OCI-LY3 (cell line): ENCODE measurements at regions not wholly inside any gene's neighbourhood (a gene's known extent, or its start where the extent isn't known, plus 50 kb on each side); places are given as distances from the start of the nearest gene placed in this dataset.

Source experiments
- EZH2phosphoT487 ChIP-seq: fragments of 200-600 bp; shearing (Covaris generic); IDR thresholded peaks from 2 replicates; pipeline ENCODE4 v1.6.1; 2018; ENCODE audit warnings: antibody characterized with exemption, mixed run types, low read depth
- TF ChIP-seq, protein P1 (sequence below): fragments of 200-600, 300-600 bp; sonication (generic); IDR thresholded peaks from 2 replicates; pipeline ENCODE4 v1.5.1; 2014; ENCODE audit warnings: antibody characterized with exemption, low read length, low read depth

- TF ChIP-seq, protein P1, sequence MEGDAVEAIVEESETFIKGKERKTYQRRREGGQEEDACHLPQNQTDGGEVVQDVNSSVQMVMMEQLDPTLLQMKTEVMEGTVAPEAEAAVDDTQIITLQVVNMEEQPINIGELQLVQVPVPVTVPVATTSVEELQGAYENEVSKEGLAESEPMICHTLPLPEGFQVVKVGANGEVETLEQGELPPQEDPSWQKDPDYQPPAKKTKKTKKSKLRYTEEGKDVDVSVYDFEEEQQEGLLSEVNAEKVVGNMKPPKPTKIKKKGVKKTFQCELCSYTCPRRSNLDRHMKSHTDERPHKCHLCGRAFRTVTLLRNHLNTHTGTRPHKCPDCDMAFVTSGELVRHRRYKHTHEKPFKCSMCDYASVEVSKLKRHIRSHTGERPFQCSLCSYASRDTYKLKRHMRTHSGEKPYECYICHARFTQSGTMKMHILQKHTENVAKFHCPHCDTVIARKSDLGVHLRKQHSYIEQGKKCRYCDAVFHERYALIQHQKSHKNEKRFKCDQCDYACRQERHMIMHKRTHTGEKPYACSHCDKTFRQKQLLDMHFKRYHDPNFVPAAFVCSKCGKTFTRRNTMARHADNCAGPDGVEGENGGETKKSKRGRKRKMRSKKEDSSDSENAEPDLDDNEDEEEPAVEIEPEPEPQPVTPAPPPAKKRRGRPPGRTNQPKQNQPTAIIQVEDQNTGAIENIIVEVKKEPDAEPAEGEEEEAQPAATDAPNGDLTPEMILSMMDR = no peak
- no peak for TF ChIP-seq EZH2phosphoT487
Observed at GRCh38 chr6:98230250-98230649, 604.1 kb upstream of the POU3F2 start.
